ENCODE measurements at regions not wholly inside any gene's neighbourhood (a gene's known extent, or its start where the extent isn't known, plus 50 kb on each side); places are given as distances from the start of the nearest gene placed in this dataset.

GRCh38 chr6:156616495-156616894, 160.7 kb upstream of the ARID1B start:
- no peak for TF ChIP-seq CTCF (IDR thresholded peaks at IDR 0.05; ENCODE audit: insufficient read depth, low read depth, low read length, missing control alignments)
- no peak for DNase-seq (ENCODE audit: low read depth)
- H3K4me3 ChIP-seq (ENCODE audit: low read length) = no peak overlapping the region

- DNase-seq (ENCODE audit: low read depth) = no peak
- no peak for TF ChIP-seq CTCF (IDR thresholded peaks at IDR 0.05; ENCODE audit: insufficient read depth, low read depth, low read length, missing control alignments)
- no peak overlapping the region for H3K4me3 ChIP-seq (ENCODE audit: low read length)
Observed at GRCh38 chr6:156613996-156614395, 163.2 kb upstream of the ARID1B start.

- DNase-seq (ENCODE audit: low read depth) = no peak
- TF ChIP-seq CTCF (IDR thresholded peaks at IDR 0.05; ENCODE audit: insufficient read depth, low read depth, low read length, missing control alignments) = no peak
- H3K4me3 ChIP-seq (ENCODE audit: low read length) = no peak overlapping the region
Observed at GRCh38 chr6:156612361-156612760, 164.8 kb upstream of the ARID1B start.

DNA sequence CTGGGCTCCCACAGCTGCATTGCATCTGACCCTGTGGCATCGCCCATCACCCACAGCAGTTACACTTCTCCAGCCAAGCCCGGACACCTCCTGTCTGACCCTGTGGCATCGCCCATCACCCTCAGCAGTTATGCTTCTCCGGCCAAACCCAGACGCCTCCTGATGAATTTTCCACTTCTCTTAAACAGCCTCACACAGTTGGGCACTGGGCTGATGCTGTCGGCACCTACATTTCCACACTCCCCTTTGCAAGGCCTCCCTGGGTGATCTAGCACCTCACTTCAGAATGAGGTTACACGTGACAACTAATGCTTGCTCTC, 175.2 kb upstream of the ARID1B start:
- no peak overlapping the region for H3K4me3 ChIP-seq (ENCODE audit: low read length)
- no peak for TF ChIP-seq CTCF (IDR thresholded peaks at IDR 0.05; ENCODE audit: insufficient read depth, low read depth, low read length, missing control alignments)
- DNase-seq (ENCODE audit: low read depth) = no peak

GRCh38 chr6:156601152-156602065, 175.8 kb upstream of the ARID1B start:
- TF ChIP-seq CTCF (IDR thresholded peaks at IDR 0.05; ENCODE audit: insufficient read depth, low read depth, low read length, missing control alignments) = no peak
- H3K4me3 ChIP-seq (ENCODE audit: low read length) = no peak overlapping the region
- no peak for DNase-seq (ENCODE audit: low read depth)

GRCh38 chr6:156600678-156601077, 176.5 kb upstream of the ARID1B start:
- no peak for TF ChIP-seq CTCF (IDR thresholded peaks at IDR 0.05; ENCODE audit: insufficient read depth, low read depth, low read length, missing control alignments)
- no peak for DNase-seq (ENCODE audit: low read depth)
- H3K4me3 ChIP-seq (ENCODE audit: low read length) = no peak overlapping the region
